ELF-1 (cell line): ENCODE measurements at regions not wholly inside any gene's neighbourhood (a gene's known extent, or its start where the extent isn't known, plus 50 kb on each side); places are given as distances from the start of the nearest gene placed in this dataset.

ENCODE experiments used
- DNase-seq: peaks from one replicate; pipeline ENCODE4 v3.0.0-alpha.2; 2016; ENCODE audit warnings: low read depth, low spot score

- DNase-seq = peak; percentile 59
Observed at GRCh38 chr11:120061036-120061760, 76.7 kb downstream of the TRIM29 start.

- no peak for DNase-seq
Observed at GRCh38 chr11:120060512-120060911, 77.4 kb downstream of the TRIM29 start.

DNA sequence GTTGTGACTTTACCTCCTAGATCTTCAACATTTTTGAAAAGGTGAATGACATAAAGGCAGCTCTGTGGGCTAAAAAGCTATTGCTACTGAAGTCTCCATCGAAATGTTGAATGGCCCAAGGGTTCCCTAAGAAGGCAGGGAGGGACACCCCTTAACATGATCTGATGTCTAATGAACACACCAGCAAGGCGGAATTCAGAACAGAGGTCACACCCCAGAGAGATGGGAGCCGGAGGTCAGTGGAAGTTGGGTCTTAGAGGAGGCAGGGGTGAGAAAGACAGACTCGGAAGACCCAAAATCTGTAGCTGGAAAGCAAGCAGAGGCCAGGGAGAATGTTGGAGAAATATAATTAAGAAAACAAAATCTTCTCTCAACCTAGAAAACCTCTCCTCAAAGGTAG lies 79.0 kb downstream of the TRIM29 start:
- no peak for DNase-seq

- peak; percentile 89 for DNase-seq
Observed at GRCh38 chr11:120057595-120058581, 80.0 kb downstream of the TRIM29 start.

DNA sequence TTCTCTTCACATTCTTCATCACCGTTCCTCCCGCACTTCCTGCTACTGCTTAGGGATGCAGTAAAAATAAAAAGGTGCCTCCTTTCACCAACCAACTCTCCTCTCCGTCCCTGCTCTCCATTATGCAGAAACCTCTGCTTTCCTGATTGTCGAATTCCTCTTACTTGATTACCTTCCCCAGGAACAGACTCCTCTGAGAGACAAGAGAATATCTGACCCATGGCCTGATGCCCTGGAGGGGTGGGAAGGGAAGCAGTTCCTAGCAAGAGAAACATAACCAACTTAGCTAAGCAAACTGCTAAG lies 80.9 kb downstream of the TRIM29 start:
- peak; percentile 59 for DNase-seq

GRCh38 chr11:120056301-120057027 lies 81.4 kb downstream of the TRIM29 start:
- no peak for DNase-seq

DNA sequence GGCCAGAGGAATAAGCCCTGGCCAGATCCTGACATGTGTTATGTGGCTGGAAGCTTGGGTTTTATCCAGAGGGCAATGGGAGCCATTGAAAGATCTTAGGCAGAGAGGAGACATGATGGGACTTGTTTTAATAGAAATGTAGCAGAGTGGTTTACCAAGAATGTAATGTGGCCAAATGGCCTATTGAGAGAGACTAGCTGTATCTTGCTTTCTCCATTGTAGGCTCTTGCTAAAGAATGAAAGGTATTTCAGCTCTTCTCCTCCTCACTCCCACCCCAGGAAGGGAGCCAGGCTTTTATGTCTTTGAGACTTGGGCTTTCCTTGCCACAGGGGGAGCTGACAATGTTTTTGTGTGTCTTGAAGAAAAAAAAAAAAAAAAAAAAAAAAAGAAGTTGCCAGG lies 82.3 kb downstream of the TRIM29 start:
- DNase-seq = peak; percentile 59

- no peak for DNase-seq
Observed at GRCh38 chr11:120054753-120055045, 83.2 kb downstream of the TRIM29 start.

DNA sequence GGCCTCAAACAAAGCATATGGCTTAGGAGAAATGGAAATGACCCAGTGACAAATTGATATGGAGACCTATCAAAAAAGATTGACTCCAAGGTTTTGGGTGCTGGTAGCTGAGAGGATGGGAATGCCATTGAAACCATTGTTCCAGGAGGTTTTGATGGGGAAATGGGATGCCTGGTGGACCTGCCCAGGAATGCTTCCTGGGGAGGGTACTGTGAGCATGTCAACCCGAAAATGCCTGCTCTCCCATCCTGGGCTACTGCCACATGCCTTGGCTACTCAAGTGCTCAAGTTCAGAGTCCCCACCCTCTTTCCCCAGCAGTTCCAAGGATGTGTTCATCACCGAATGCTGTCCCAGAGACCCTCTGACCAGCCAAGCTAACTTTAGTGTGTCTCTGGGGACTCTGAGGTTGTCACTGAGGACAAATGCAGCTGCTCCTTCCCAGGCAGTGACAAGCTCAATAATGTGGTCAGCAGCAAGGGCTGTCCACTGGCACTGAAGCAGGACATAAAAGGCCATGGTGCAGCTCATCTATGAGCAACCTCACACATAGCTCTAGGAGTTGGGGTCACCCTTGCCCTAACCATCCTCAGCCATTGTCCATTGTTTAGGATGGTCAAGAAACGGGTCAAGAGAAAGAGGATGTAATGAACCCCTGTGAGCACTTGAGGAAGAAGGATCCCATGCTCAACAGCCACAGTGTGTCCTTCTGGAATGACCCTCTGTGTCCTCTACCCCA lies 83.7 kb downstream of the TRIM29 start:
- DNase-seq = no peak

DNA sequence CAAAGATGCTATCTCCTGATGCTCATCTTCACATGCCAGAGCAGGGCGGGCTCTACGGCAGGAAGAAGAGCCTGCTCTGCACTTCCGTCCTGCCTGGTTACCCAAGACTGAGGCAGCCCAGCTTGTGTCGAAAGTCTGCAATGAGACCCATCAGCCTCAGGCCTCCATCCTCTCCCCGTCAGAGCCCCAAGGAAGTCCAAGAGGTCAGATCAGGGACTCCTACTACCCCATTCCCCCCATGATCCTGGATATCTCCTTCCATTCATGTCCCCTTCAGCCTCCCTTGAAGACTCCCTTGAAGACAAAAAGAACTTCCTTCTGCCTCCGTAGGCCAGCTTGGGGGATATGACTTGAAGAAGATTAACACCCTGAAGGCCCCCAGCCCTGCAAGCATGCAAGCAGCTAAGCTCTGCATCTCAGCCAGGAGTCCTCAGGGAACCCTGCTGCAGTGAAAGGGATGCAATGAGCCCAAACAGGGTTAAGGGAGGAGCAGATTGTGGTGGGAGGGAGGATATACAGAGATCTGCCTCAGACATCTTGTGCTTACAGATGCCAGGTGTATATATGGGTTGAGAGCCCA lies 85.6 kb downstream of the TRIM29 start:
- no peak for DNase-seq

- DNase-seq = no peak
Observed at GRCh38 chr11:120044011-120044675, 93.8 kb downstream of the TRIM29 start.

DNA sequence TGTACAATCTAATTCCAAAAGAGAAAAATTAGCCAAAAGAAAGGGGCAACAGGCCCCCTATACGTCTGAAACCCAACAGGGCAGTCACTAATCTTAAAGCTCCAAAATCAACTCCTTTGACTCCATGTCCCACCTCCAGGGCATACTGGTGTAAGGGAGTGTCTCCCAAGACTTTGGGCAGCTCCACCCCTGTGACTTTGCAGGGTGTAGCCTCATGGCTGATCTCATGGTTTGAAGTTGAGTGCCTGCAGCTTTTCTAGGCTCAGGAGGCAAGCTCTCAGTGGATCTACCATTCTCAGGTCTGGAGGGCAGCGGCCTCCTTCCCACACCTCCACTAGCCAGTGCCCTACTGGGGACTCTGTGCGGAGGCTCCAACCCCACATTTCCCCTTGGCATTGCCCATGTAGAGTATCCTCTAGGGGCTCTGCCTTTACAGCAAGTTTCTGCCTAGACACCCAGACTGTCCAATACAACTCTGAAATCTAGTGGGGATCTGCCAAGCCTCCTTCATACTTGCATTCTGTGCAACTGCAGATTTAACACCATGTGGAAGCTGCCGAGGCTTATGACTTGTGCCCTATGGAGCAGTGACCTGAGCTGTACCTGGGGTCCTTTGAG lies 94.5 kb downstream of the TRIM29 start:
- no peak for DNase-seq

GRCh38 chr11:120041625-120042024 lies 96.3 kb downstream of the TRIM29 start:
- DNase-seq = no peak

- DNase-seq = peak; percentile 4
Observed at GRCh38 chr11:120040151-120040840, 97.6 kb downstream of the TRIM29 start.

DNA sequence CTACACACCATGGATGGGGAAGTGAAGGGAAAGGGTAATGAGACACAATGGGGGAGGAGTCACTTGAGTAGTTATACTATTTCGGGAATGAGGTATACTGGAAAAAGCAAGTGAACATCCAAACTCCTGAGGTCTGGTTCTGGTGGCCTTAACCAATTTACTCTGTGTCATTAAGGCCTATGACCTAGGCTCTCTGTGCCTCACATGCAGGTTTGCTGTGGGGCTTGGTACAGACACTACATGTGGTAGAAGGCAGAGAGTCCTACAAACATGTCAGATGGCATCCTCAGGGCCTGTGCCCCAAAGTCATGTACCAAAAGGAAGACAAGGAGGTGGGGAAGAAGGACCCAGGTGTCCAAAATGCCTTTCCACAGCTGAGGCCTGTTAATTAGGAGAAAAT lies 98.9 kb downstream of the TRIM29 start:
- no peak for DNase-seq

DNA sequence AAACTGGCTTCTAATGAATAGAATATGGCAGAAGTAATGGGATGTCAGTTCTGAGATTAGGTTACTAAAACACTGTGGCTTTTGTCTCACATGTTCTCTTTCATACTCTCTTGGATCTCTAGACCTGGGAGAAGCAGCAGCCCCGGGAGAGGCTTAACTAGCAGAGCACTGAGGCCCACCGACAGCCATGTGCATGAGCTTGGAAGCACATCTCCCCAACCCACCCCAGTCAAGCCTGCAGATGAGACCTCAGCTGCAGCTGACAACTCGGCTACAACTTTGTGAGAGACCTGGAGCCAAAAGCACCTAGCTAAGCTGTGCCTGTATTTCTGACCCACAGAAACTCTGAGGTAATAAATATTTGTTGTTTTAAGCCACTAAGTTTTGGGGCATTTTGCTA lies 100.8 kb downstream of the TRIM29 start:
- DNase-seq = no peak

GRCh38 chr11:120035756-120036155 lies 102.2 kb downstream of the TRIM29 start:
- DNase-seq = peak; percentile 4

GRCh38 chr11:120034881-120035630 lies 102.9 kb downstream of the TRIM29 start:
- peak; percentile 3 for DNase-seq
